Esophagus squamous epithelium (tissue), 4 donors: ENCODE measurements at regions not wholly inside any gene's neighbourhood (a gene's known extent, or its start where the extent isn't known, plus 50 kb on each side); places are given as distances from the start of the nearest gene placed in this dataset.

Source experiments
- CTCF ChIP-seq, 6 experiments: fragments of 450-650 bp in 4 of 6; fragments of 200-600 bp in 2 of 6; sonication (generic) in 2 of 6; IDR thresholded peaks; one replicate each; pipeline ENCODE4 v1.5.1; 2016 to 2019; ENCODE audit warnings: antibody characterized with exemption in 6 of 6, mild to moderate bottlenecking in 4 of 6, moderate library complexity in 4 of 6
- POLR2A ChIP-seq, 4 donors: fragments of 450-650 bp; IDR thresholded peaks; one replicate each; pipeline ENCODE4 v1.6.1; 2017; ENCODE audit warnings: antibody characterized with exemption in 4 of 4, mild to moderate bottlenecking in 4 of 4, moderate library complexity in 3 of 4

GRCh38 chr2:211027976-211028375 lies 471.6 kb downstream of the CPS1 start:
- TF ChIP-seq CTCF (IDR thresholded peaks at IDR 0.05) = no peak
- no peak for TF ChIP-seq POLR2A (IDR thresholded peaks at IDR 0.05)
